ENCODE measurements at regions not wholly inside any gene's neighbourhood (a gene's known extent, or its start where the extent isn't known, plus 50 kb on each side); places are given as distances from the start of the nearest gene placed in this dataset.
"Not testable (repeated sequence)": the region's sequence is repeated elsewhere in the genome, so short reads cannot be mapped to it uniquely, and the experiment has no call there.

GRCh38 chr14:89672636-89673511, 255.8 kb upstream of the FOXN3 start:
- Histone ChIP-seq H3K79me2 (ENCODE audit: control insufficient read depth, low read length) (no peaks in the 10 kb centered on the region), H3K27ac (ENCODE audit: low read depth, low read length) (no peak overlapping the region), H3K4me2 (ENCODE audit: low read length) (no peak overlapping the region), H4K20me1 (ENCODE audit: control insufficient read depth, insufficient read depth, low read depth, low read length) (no peaks in the 10 kb centered on the region), H3K9me3 (ENCODE audit: control insufficient read depth, insufficient read depth, low read length) (no peaks in the 10 kb centered on the region), H3F3A (ENCODE audit: control insufficient read depth, insufficient read depth) (no peaks in the 10 kb centered on the region), H3K36me3 (ENCODE audit: control insufficient read depth, low read length) (no peaks in the 10 kb centered on the region), H3K4me1 (ENCODE audit: control insufficient read depth, low read length) (no peaks in the 10 kb centered on the region), H3K27me3 (ENCODE audit: control insufficient read depth, low read length) (no peaks in the 10 kb centered on the region), H3K4me3 (ENCODE audit: low read length) (no peak overlapping the region), H3K9me2 (replicated peaks; ENCODE audit: control insufficient read depth, low read length) (no peaks in the 10 kb centered on the region)
- TF ChIP-seq EZH2phosphoT487 (IDR thresholded peaks at IDR 0.05; ENCODE audit: borderline replicate concordance, low read length) (no peak), CTCF (IDR thresholded peaks at IDR 0.05; ENCODE audit: low read depth, low read length, poor library complexity, severe bottlenecking) (no peak)

GRCh38 chr14:89669193-89669592, 252.2 kb upstream of the FOXN3 start:
- no peak overlapping the region for H3K4me2 ChIP-seq (ENCODE audit: low read length)
- no peaks in the 10 kb centered on the region for H3F3A ChIP-seq (ENCODE audit: control insufficient read depth, insufficient read depth)
- H3K79me2 ChIP-seq (ENCODE audit: control insufficient read depth, low read length): no peaks in the 10 kb centered on the region
- no peaks in the 10 kb centered on the region for H3K36me3 ChIP-seq (ENCODE audit: control insufficient read depth, low read length)
- no peak overlapping the region for H3K4me3 ChIP-seq (ENCODE audit: low read length)
- no peaks in the 10 kb centered on the region for H3K9me2 ChIP-seq (replicated peaks; ENCODE audit: control insufficient read depth, low read length)
- no peaks in the 10 kb centered on the region for H4K20me1 ChIP-seq (ENCODE audit: control insufficient read depth, insufficient read depth, low read depth, low read length)
- no peak overlapping the region for H3K27ac ChIP-seq (ENCODE audit: low read depth, low read length)
- H3K4me1 ChIP-seq (ENCODE audit: control insufficient read depth, low read length): no peaks in the 10 kb centered on the region
- no peaks in the 10 kb centered on the region; the same call in 1 of the 2 replicates for H3K9me3 ChIP-seq (ENCODE audit: control insufficient read depth, insufficient read depth, low read length)
- H3K27me3 ChIP-seq (ENCODE audit: control insufficient read depth, low read length): no peaks in the 10 kb centered on the region
- no peak for TF ChIP-seq CTCF (IDR thresholded peaks at IDR 0.05; ENCODE audit: low read depth, low read length, poor library complexity, severe bottlenecking)
- no peak for TF ChIP-seq EZH2phosphoT487 (IDR thresholded peaks at IDR 0.05; ENCODE audit: borderline replicate concordance, low read length)

GRCh38 chr14:89667983-89668382, 250.9 kb upstream of the FOXN3 start:
- Histone ChIP-seq H3K79me2 (ENCODE audit: control insufficient read depth, low read length) (no peaks in the 10 kb centered on the region), H3K4me1 (ENCODE audit: control insufficient read depth, low read length) (no peaks in the 10 kb centered on the region), H3K36me3 (ENCODE audit: control insufficient read depth, low read length) (no peaks in the 10 kb centered on the region), H3K27ac (ENCODE audit: low read depth, low read length) (no peak overlapping the region), H4K20me1 (ENCODE audit: control insufficient read depth, insufficient read depth, low read depth, low read length) (no peaks in the 10 kb centered on the region), H3K4me2 (ENCODE audit: low read length) (no peak overlapping the region), H3K4me3 (ENCODE audit: low read length) (no peak overlapping the region), H3K9me2 (replicated peaks; ENCODE audit: control insufficient read depth, low read length) (no peaks in the 10 kb centered on the region), H3F3A (ENCODE audit: control insufficient read depth, insufficient read depth) (no peaks in the 10 kb centered on the region), H3K27me3 (ENCODE audit: control insufficient read depth, low read length) (no peaks in the 10 kb centered on the region), H3K9me3 (ENCODE audit: control insufficient read depth, insufficient read depth, low read length) (no peaks in the 10 kb centered on the region; the same call in 1 of the 2 replicates)
- TF ChIP-seq CTCF (IDR thresholded peaks at IDR 0.05; ENCODE audit: low read depth, low read length, poor library complexity, severe bottlenecking) (no peak), EZH2phosphoT487 (IDR thresholded peaks at IDR 0.05; ENCODE audit: borderline replicate concordance, low read length) (no peak)

- not testable (repeated sequence) for H3K27me3 ChIP-seq (ENCODE audit: control insufficient read depth, low read length); H3K4me3 ChIP-seq (ENCODE audit: low read length); H3K4me1 ChIP-seq (ENCODE audit: control insufficient read depth, low read length); H3K36me3 ChIP-seq (ENCODE audit: control insufficient read depth, low read length); H3K79me2 ChIP-seq (ENCODE audit: control insufficient read depth, low read length); H3K27ac ChIP-seq (ENCODE audit: low read depth, low read length); H3K4me2 ChIP-seq (ENCODE audit: low read length); H4K20me1 ChIP-seq (ENCODE audit: control insufficient read depth, insufficient read depth, low read depth, low read length); H3K9me2 ChIP-seq (replicated peaks; ENCODE audit: control insufficient read depth, low read length); H3F3A ChIP-seq (ENCODE audit: control insufficient read depth, insufficient read depth); H3K9me3 ChIP-seq (ENCODE audit: control insufficient read depth, insufficient read depth, low read length)
Measured at GRCh38 chr14:89665300-89666081, 248.5 kb upstream of the FOXN3 start.

Data from DOHH2 (cell line).